ENCODE measurements at regions not wholly inside any gene's neighbourhood (a gene's known extent, or its start where the extent isn't known, plus 50 kb on each side); places are given as distances from the start of the nearest gene placed in this dataset.

DNA sequence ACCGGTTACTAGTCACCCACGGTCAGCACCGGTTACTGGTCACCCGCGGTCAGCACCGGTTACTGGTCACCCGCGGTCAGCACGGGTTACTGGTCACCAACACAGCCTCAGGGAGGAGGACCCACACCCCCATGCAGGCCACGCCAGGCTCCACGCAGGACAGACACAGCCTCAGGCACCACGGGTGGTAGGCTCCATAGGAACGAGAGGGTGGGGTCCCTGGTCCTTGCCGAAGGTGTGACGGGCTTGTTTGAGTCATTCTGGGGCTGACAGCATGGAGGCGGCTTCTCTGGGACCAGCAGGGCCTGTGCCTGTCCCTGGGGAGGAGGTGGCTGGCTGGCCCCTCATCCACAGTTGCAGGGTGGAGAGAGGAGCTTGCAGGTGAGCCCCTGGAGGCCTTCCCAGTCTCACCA, 122.8 kb upstream of the SOX1 start:
- Mint-ChIP-seq H3K4me3 (ENCODE audit: low read depth) (no peak overlapping the region), H3K36me3 (ENCODE audit: insufficient read depth) (no peaks in the 10 kb centered on the region), H3K4me1 (ENCODE audit: low read depth) (no peaks in the 10 kb centered on the region), H3K27ac (no peak overlapping the region), H3K9me3 (ENCODE audit: low read depth) (no peaks in the 10 kb centered on the region), H3K27me3 (peaks cover 36% of the 10 kb centered on the region)
- no peak for DNase-seq (ENCODE audit: low spot score, unreplicated experiment)
- TF ChIP-seq, protein P1, sequence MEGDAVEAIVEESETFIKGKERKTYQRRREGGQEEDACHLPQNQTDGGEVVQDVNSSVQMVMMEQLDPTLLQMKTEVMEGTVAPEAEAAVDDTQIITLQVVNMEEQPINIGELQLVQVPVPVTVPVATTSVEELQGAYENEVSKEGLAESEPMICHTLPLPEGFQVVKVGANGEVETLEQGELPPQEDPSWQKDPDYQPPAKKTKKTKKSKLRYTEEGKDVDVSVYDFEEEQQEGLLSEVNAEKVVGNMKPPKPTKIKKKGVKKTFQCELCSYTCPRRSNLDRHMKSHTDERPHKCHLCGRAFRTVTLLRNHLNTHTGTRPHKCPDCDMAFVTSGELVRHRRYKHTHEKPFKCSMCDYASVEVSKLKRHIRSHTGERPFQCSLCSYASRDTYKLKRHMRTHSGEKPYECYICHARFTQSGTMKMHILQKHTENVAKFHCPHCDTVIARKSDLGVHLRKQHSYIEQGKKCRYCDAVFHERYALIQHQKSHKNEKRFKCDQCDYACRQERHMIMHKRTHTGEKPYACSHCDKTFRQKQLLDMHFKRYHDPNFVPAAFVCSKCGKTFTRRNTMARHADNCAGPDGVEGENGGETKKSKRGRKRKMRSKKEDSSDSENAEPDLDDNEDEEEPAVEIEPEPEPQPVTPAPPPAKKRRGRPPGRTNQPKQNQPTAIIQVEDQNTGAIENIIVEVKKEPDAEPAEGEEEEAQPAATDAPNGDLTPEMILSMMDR (IDR thresholded peaks at IDR 0.05; ENCODE audit: unreplicated experiment), result no peak

DNA sequence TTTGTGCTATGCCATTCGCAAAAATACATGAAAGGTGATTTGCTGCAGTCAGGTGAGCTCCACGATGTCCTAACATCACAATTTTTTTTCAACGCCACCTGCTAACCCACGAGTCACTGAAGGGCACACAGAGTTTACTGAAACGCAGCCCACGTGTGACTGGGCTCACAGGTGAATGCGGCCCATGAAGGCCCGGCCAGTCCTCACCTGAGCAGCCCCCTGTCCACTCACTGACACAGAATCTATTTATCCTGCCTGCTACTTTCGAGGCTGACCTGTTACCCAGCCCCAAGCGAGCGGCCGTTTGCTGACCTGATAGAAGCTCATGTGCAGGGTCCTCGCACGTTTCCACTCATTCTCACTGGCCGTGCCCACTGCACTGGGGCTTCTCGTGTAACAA, 121.9 kb upstream of the SOX1 start:
- H3K9me3 Mint-ChIP-seq (ENCODE audit: low read depth), result peaks cover 2% of the 10 kb centered on the region
- no peaks in the 10 kb centered on the region for H3K36me3 Mint-ChIP-seq (ENCODE audit: insufficient read depth)
- DNase-seq (ENCODE audit: low spot score, unreplicated experiment), result no peak
- H3K27me3 Mint-ChIP-seq, result peaks cover 37% of the 10 kb centered on the region
- no peak overlapping the region for H3K4me3 Mint-ChIP-seq (ENCODE audit: low read depth)
- no peak overlapping the region for H3K27ac Mint-ChIP-seq
- H3K4me1 Mint-ChIP-seq (ENCODE audit: low read depth), result no peaks in the 10 kb centered on the region
- TF ChIP-seq, protein P1 (IDR thresholded peaks at IDR 0.05; ENCODE audit: unreplicated experiment), result no peak

DNA sequence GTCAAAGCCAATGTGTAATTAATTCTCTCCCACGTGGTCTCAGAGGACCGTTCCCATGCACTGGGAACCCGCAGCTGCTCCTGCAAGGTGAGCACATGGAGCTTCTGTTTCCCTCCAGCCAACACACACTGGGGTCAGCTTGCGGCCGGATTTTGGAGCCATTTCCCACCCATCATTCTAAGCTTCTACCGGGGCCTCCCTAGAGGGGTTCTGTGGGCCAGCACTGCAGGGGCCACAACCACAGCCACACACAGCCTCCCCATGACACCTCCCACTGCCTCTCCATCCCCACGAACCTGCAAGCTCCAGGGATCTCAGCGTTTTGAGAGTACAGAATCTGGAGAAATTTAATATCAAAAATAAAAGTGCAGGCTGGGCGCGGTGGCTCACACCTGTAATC, 120.7 kb upstream of the SOX1 start:
- H3K9me3 Mint-ChIP-seq (ENCODE audit: low read depth), result peaks cover 7% of the 10 kb centered on the region
- no peaks in the 10 kb centered on the region for H3K4me1 Mint-ChIP-seq (ENCODE audit: low read depth)
- H3K36me3 Mint-ChIP-seq (ENCODE audit: insufficient read depth), result no peaks in the 10 kb centered on the region
- no peak overlapping the region for H3K4me3 Mint-ChIP-seq (ENCODE audit: low read depth)
- no peak for DNase-seq (ENCODE audit: low spot score, unreplicated experiment)
- no peak overlapping the region for H3K27ac Mint-ChIP-seq
- TF ChIP-seq, protein P1 (IDR thresholded peaks at IDR 0.05; ENCODE audit: unreplicated experiment), result no peak
- peaks cover 29% of the 10 kb centered on the region for H3K27me3 Mint-ChIP-seq

GRCh38 chr13:111947026-111947810, 119.7 kb upstream of the SOX1 start:
- Mint-ChIP-seq H3K9me3 (ENCODE audit: low read depth) (peaks cover 7% of the 10 kb centered on the region), H3K27me3 (peaks cover 27% of the 10 kb centered on the region), H3K27ac (no peak overlapping the region), H3K4me3 (ENCODE audit: low read depth) (no peak overlapping the region), H3K36me3 (ENCODE audit: insufficient read depth) (no peaks in the 10 kb centered on the region), H3K4me1 (ENCODE audit: low read depth) (no peaks in the 10 kb centered on the region)
- no peak for DNase-seq (ENCODE audit: low spot score, unreplicated experiment)
- TF ChIP-seq, protein P1 (IDR thresholded peaks at IDR 0.05; ENCODE audit: unreplicated experiment), result no peak

DNA sequence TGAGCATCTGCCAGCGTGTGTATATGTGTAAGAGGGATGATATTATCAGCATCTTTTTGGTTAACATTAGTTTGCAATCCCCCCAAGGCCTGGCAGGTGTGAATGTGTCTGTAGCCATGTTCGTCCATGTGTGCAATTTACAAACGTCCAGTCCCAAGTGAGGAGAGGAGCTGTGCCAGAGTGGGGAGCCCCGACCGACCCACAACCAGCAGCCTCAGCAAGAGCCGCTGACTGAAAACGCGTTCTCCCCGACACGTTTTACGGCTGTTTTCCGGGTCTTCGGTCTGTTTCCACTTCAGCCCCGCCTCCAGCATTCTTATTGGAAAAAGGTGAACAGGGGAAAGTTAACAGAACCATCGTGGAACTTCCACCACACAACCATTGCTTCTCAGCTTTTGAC, 119.1 kb upstream of the SOX1 start:
- Mint-ChIP-seq H3K27me3 (peaks cover 25% of the 10 kb centered on the region), H3K9me3 (ENCODE audit: low read depth) (peaks cover 7% of the 10 kb centered on the region), H3K27ac (no peak overlapping the region), H3K4me1 (ENCODE audit: low read depth) (no peaks in the 10 kb centered on the region), H3K36me3 (ENCODE audit: insufficient read depth) (no peaks in the 10 kb centered on the region), H3K4me3 (ENCODE audit: low read depth) (no peak overlapping the region)
- TF ChIP-seq, protein P1 (IDR thresholded peaks at IDR 0.05; ENCODE audit: unreplicated experiment), result no peak
- DNase-seq (ENCODE audit: low spot score, unreplicated experiment), result no peak

All from progenitor cell of endocrine pancreas (in vitro differentiated cells).